SK-N-SH (cell line): ENCODE measurements at regions not wholly inside any gene's neighbourhood (a gene's known extent, or its start where the extent isn't known, plus 50 kb on each side); places are given as distances from the start of the nearest gene placed in this dataset.

Source experiments
- JUND ChIP-seq: IDR thresholded peaks from 2 replicates; pipeline ENCODE4 v1.4.0; 2012
- MXI1 ChIP-seq: IDR thresholded peaks from 2 replicates; pipeline ENCODE4 v1.6.1; 2012; ENCODE audit warnings: mild to moderate bottlenecking, low read depth, low read length, improper control_type of control experiment

GRCh38 chr16:86928523-86929011 is 350.2 kb downstream of the FOXL1 start:
- TF ChIP-seq MXI1 (no peak), JUND (no peak)
